Ovary (tissue), 3 donors: ENCODE measurements at regions not wholly inside any gene's neighbourhood (a gene's known extent, or its start where the extent isn't known, plus 50 kb on each side); places are given as distances from the start of the nearest gene placed in this dataset.

Experiments
- CTCF ChIP-seq, 3 donors: fragments of 450-650 bp in 2 of 3; fragments of 200-600 bp in 1 of 3; IDR thresholded peaks; one replicate each; pipeline versions ENCODE4 v1.5.1 to v1.8.0; 2016 to 2022; ENCODE audit warnings: antibody characterized with exemption in 3 of 3, mild to moderate bottlenecking in 1 of 3
- EP300 ChIP-seq: sonication (generic); formaldehyde crosslinking; IDR thresholded peaks from one replicate; pipeline ENCODE4 v1.6.1; 2017; ENCODE audit warnings: antibody characterized with exemption
- POLR2A ChIP-seq: fragments of 450-650 bp; IDR thresholded peaks from one replicate; pipeline ENCODE4 v1.6.1; 2017; ENCODE audit warnings: antibody characterized with exemption, mild to moderate bottlenecking, moderate library complexity
- donor health status: DM: no; HTN: no; CAD: no.

- TF ChIP-seq CTCF (IDR thresholded peaks at IDR 0.05) (no peak), POLR2A (no peak), EP300 (no peak)
These were observed 209.8 kb upstream of the GJE1 start for GRCh38 chr6:141922898-141923297.
